Activated CD4-positive, alpha-beta T cell treated with anti-CD3 and anti-CD28 coated beads for 36 hours (primary cell): ENCODE measurements at regions not wholly inside any gene's neighbourhood (a gene's known extent, or its start where the extent isn't known, plus 50 kb on each side); places are given as distances from the start of the nearest gene placed in this dataset.
"Not testable (repeated sequence)": the region's sequence is repeated elsewhere in the genome, so short reads cannot be mapped to it uniquely, and the experiment has no call there.

Experiments
- ATAC-seq: fragments of 200-7000 bp; cut with Tn5 transposase; one replicate; pipeline ENCODE4 v1.10.0; 2021; ENCODE audit warnings: mild to moderate bottlenecking, moderate library complexity
- CTCF ChIA-PET: fragments of 350-600 bp; sonication (Branson Sonifier 250); formaldehyde crosslinking; loops from one replicate; lab custom pipeline; 2021; ENCODE audit warnings: antibody characterized with exemption; lab: Charles Lee
- POLR2A ChIA-PET: fragments of 350-600 bp; sonication (Branson Sonifier 250); formaldehyde crosslinking; loops from one replicate; lab custom pipeline; 2021; ENCODE audit warnings: antibody characterized with exemption, inconsistent platforms; lab: Charles Lee
- DNase-seq: peaks from one replicate; pipeline ENCODE4 v3.0.0-alpha.2; 2020
- H3K27ac Mint-ChIP-seq: one replicate; pipeline ENCODE4 v1.8.0; 2021; ENCODE audit warnings: mixed read lengths
- H3K27me3 Mint-ChIP-seq: one replicate; pipeline ENCODE4 v1.8.0; 2021; ENCODE audit warnings: mixed read lengths
- H3K36me3 Mint-ChIP-seq: one replicate; pipeline ENCODE4 v1.8.0; 2021; ENCODE audit warnings: low read depth, mixed read lengths
- H3K4me1 Mint-ChIP-seq: one replicate; pipeline ENCODE4 v1.8.0; 2021; ENCODE audit warnings: mixed read lengths
- H3K4me3 Mint-ChIP-seq: one replicate; pipeline ENCODE4 v1.8.0; 2021; ENCODE audit warnings: mild to moderate bottlenecking, moderate library complexity, mixed read lengths
- H3K9me3 Mint-ChIP-seq: one replicate; pipeline ENCODE4 v1.8.0; 2021; ENCODE audit warnings: low read depth, mixed read lengths
- intact Hi-C, 2 experiments: fragments of 100-400 bp; cut with DNase I in 1 of 2; cut with micrococcal nuclease in 1 of 2; formaldehyde crosslinking; loops; one replicate each; pipeline versions ENCODE4 v1.14.2 to v1.15.1; 2022 to 2024; cut with DNase I, micrococcal nuclease

- ChIA-PET CTCF (no interaction called here), POLR2A (no interaction called here)
- intact Hi-C loops = no loop called here
- H3K9me3 Mint-ChIP-seq = no peaks in the 10 kb centered on the region
- H3K4me1 Mint-ChIP-seq = no peaks in the 10 kb centered on the region
- ATAC-seq (no peak), DNase-seq (no peak)
- H3K4me3 Mint-ChIP-seq = no peak overlapping the region
- no peaks in the 10 kb centered on the region for H3K27me3 Mint-ChIP-seq
- H3K27ac Mint-ChIP-seq = no peak overlapping the region
- H3K36me3 Mint-ChIP-seq = no peaks in the 10 kb centered on the region
Measured at GRCh38 chr10:64408391-64409183, 887.4 kb downstream of the REEP3 start.

GRCh38 chr10:64409349-64409748 is 888.1 kb downstream of the REEP3 start:
- DNase-seq (no peak), ATAC-seq (no peak)
- intact Hi-C loops = no loop called here
- ChIA-PET CTCF (no interaction called here), POLR2A (no interaction called here)
- Mint-ChIP-seq H3K27me3 (no peaks in the 10 kb centered on the region), H3K9me3 (no peaks in the 10 kb centered on the region), H3K36me3 (no peaks in the 10 kb centered on the region), H3K4me3 (no peak overlapping the region), H3K27ac (no peak overlapping the region), H3K4me1 (no peaks in the 10 kb centered on the region)

GRCh38 chr10:64416011-64416410 is 894.8 kb downstream of the REEP3 start:
- ChIA-PET CTCF (no interaction called here), POLR2A (no interaction called here)
- H3K27ac Mint-ChIP-seq = no peak overlapping the region
- intact Hi-C loops = no loop called here
- no peaks in the 10 kb centered on the region for H3K36me3 Mint-ChIP-seq
- no peak overlapping the region for H3K4me3 Mint-ChIP-seq
- no peak for DNase-seq
- H3K9me3 Mint-ChIP-seq = no peaks in the 10 kb centered on the region
- no peaks in the 10 kb centered on the region for H3K27me3 Mint-ChIP-seq
- no peak for ATAC-seq
- H3K4me1 Mint-ChIP-seq = no peaks in the 10 kb centered on the region

- Mint-ChIP-seq H3K4me1 (no peaks in the 10 kb centered on the region), H3K27me3 (no peaks in the 10 kb centered on the region), H3K27ac (no peak overlapping the region), H3K9me3 (no peaks in the 10 kb centered on the region), H3K4me3 (no peak overlapping the region), H3K36me3 (no peaks in the 10 kb centered on the region)
- ChIA-PET POLR2A (no interaction called here), CTCF (no interaction called here)
- ATAC-seq (no peak), DNase-seq (no peak)
- intact Hi-C loops = no loop called here
Measured at GRCh38 chr10:64419461-64419860, 898.3 kb downstream of the REEP3 start.

GRCh38 chr10:64426745-64427144 is 905.5 kb downstream of the REEP3 start:
- Mint-ChIP-seq H3K27me3 (no peaks in the 10 kb centered on the region), H3K27ac (no peak overlapping the region), H3K4me1 (no peaks in the 10 kb centered on the region), H3K36me3 (no peaks in the 10 kb centered on the region), H3K4me3 (no peak overlapping the region), H3K9me3 (no peaks in the 10 kb centered on the region)
- intact Hi-C loops = no loop called here
- POLR2A ChIA-PET = no interaction called here
- DNase-seq (no peak), ATAC-seq (no peak)
- CTCF ChIA-PET = no interaction called here

GRCh38 chr10:64430690-64431323 is 909.6 kb downstream of the REEP3 start:
- intact Hi-C loops = no loop called here
- no peaks in the 10 kb centered on the region for H3K9me3 Mint-ChIP-seq
- H3K27ac Mint-ChIP-seq = no peak overlapping the region
- DNase-seq (no peak), ATAC-seq (no peak)
- H3K4me3 Mint-ChIP-seq = no peak overlapping the region
- POLR2A ChIA-PET = no interaction called here
- no peaks in the 10 kb centered on the region for H3K36me3 Mint-ChIP-seq
- no peaks in the 10 kb centered on the region for H3K4me1 Mint-ChIP-seq
- CTCF ChIA-PET = no interaction called here
- H3K27me3 Mint-ChIP-seq = no peaks in the 10 kb centered on the region

GRCh38 chr10:64441872-64442271 is 920.7 kb downstream of the REEP3 start:
- CTCF ChIA-PET, H3K4me1 Mint-ChIP-seq, ATAC-seq, POLR2A ChIA-PET, H3K36me3 Mint-ChIP-seq, DNase-seq, intact Hi-C loops, H3K4me3 Mint-ChIP-seq, H3K27ac Mint-ChIP-seq, H3K27me3 Mint-ChIP-seq, H3K9me3 Mint-ChIP-seq: not testable (repeated sequence)

- Mint-ChIP-seq H3K9me3 (no peaks in the 10 kb centered on the region), H3K4me3 (no peak overlapping the region), H3K27ac (no peak overlapping the region), H3K36me3 (no peaks in the 10 kb centered on the region), H3K4me1 (no peaks in the 10 kb centered on the region), H3K27me3 (no peaks in the 10 kb centered on the region)
- ATAC-seq (no peak), DNase-seq (no peak)
- CTCF ChIA-PET = no interaction called here
- intact Hi-C loops = no loop called here
- POLR2A ChIA-PET = no interaction called here
Measured at GRCh38 chr10:64444163-64444562, 923.0 kb downstream of the REEP3 start.

- intact Hi-C loops = no loop called here
- Mint-ChIP-seq H3K36me3 (no peaks in the 10 kb centered on the region), H3K4me1 (no peaks in the 10 kb centered on the region), H3K4me3 (no peak overlapping the region), H3K27ac (no peak overlapping the region), H3K27me3 (no peaks in the 10 kb centered on the region), H3K9me3 (no peaks in the 10 kb centered on the region)
- DNase-seq (no peak), ATAC-seq (no peak)
- CTCF ChIA-PET = no interaction called here
- POLR2A ChIA-PET = no interaction called here
Measured at GRCh38 chr10:64444564-64444963, 923.4 kb downstream of the REEP3 start.

- H3K4me3 Mint-ChIP-seq = no peak overlapping the region
- H3K27me3 Mint-ChIP-seq = no peaks in the 10 kb centered on the region
- no peaks in the 10 kb centered on the region for H3K36me3 Mint-ChIP-seq
- no peaks in the 10 kb centered on the region for H3K9me3 Mint-ChIP-seq
- intact Hi-C loops = no loop called here
- H3K4me1 Mint-ChIP-seq = no peaks in the 10 kb centered on the region
- ATAC-seq (no peak), DNase-seq (no peak)
- ChIA-PET CTCF (no interaction called here), POLR2A (no interaction called here)
- H3K27ac Mint-ChIP-seq = no peak overlapping the region
Measured at GRCh38 chr10:64449603-64450002, 928.4 kb downstream of the REEP3 start.

- ATAC-seq = no peak
- no peaks in the 10 kb centered on the region for H3K9me3 Mint-ChIP-seq
- H3K36me3 Mint-ChIP-seq = no peaks in the 10 kb centered on the region
- H3K27ac Mint-ChIP-seq = no peak overlapping the region
- intact Hi-C loops = no loop called here
- no peak overlapping the region for H3K4me3 Mint-ChIP-seq
- CTCF ChIA-PET = no interaction called here
- DNase-seq = no peak
- no peaks in the 10 kb centered on the region for H3K27me3 Mint-ChIP-seq
- H3K4me1 Mint-ChIP-seq = no peaks in the 10 kb centered on the region
- POLR2A ChIA-PET = no interaction called here
Measured at GRCh38 chr10:64450312-64450711, 929.1 kb downstream of the REEP3 start.

- H3K27ac Mint-ChIP-seq = no peak overlapping the region
- no peaks in the 10 kb centered on the region for H3K27me3 Mint-ChIP-seq
- POLR2A ChIA-PET = no interaction called here
- H3K4me1 Mint-ChIP-seq = no peaks in the 10 kb centered on the region
- ATAC-seq = no peak
- no peak for DNase-seq
- H3K9me3 Mint-ChIP-seq = no peaks in the 10 kb centered on the region
- CTCF ChIA-PET = no interaction called here
- no peaks in the 10 kb centered on the region for H3K36me3 Mint-ChIP-seq
- no peak overlapping the region for H3K4me3 Mint-ChIP-seq
- intact Hi-C loops = no loop called here
Measured at GRCh38 chr10:64454962-64455361, 933.8 kb downstream of the REEP3 start.
